Endothelial cell of umbilical vein (primary cell): ENCODE measurements at regions not wholly inside any gene's neighbourhood (a gene's known extent, or its start where the extent isn't known, plus 50 kb on each side); places are given as distances from the start of the nearest gene placed in this dataset.

ENCODE experiments used
- BruUV-seq: library from RNA; stranded (reverse); fragments of 400-500 nt; replicated peaks from 2 replicates; lab custom pipeline; 2021; lab: Mats Ljungman, UMichigan
- CTCF ChIA-PET: fragments of 300-600, 350-600 bp; sonication (Branson Sonifier 250); formaldehyde crosslinking; loops from one replicate; lab custom pipeline; 2021; ENCODE audit warnings: antibody characterized with exemption, inconsistent platforms; lab: Charles Lee
- POLR2A ChIA-PET: fragments of 300-600, 350-600 bp; sonication (Branson Sonifier 250); formaldehyde crosslinking; loops from one replicate; lab custom pipeline; 2021; ENCODE audit warnings: antibody characterized with exemption, inconsistent platforms; lab: Charles Lee
- DNase-seq: peaks from one replicate; pipeline ENCODE4 v3.0.0-alpha.2; 2011; ENCODE audit warnings: low read depth, low spot score
- FAIRE-seq: peaks from 2 replicates; lab custom pipeline; 2011; peaks lifted over from hg19 to GRCh38; lab: Jason Lieb, UNC
- H2AFZ ChIP-seq: 2 replicates; pipeline ENCODE4 v1.6.0; 2012; ENCODE audit warnings: low read depth, low read length, control low read depth, inconsistent platforms
- H3K27ac ChIP-seq: 2 replicates; pipeline ENCODE4 v1.5.1; 2011; ENCODE audit warnings: low read depth, mild to moderate bottlenecking, control low read depth, low read length, moderate library complexity; ENCODE audit not compliant: insufficient read depth
- H3K27me3 ChIP-seq, 2 experiments: 2 replicates each; pipeline versions ENCODE4 v1.6.0 to v1.6.1; 2011; ENCODE audit warnings: low read length in 2 of 2, mixed read lengths in 1 of 2; ENCODE audit not compliant: control insufficient read depth in 2 of 2, insufficient read depth in 2 of 2
- H3K36me3 ChIP-seq, 2 experiments: 2 replicates in 1 of 2; 3 replicates in 1 of 2; pipeline ENCODE4 v1.5.1; 2011; ENCODE audit warnings: low read length in 2 of 2, mild to moderate bottlenecking in 1 of 2, moderate library complexity in 1 of 2; ENCODE audit not compliant: control insufficient read depth in 2 of 2, insufficient read depth in 2 of 2; ENCODE audit errors: extremely low read depth in 1 of 2
- H3K4me1 ChIP-seq: 3 replicates; pipeline ENCODE4 v1.5.1; 2011; ENCODE audit warnings: mild to moderate bottlenecking, low read length; ENCODE audit not compliant: control insufficient read depth, insufficient read depth; ENCODE audit errors: extremely low read depth
- H3K4me2 ChIP-seq: 2 replicates; pipeline ENCODE4 v1.6.1; 2011; ENCODE audit warnings: low read length, control low read depth, mixed read lengths; ENCODE audit not compliant: insufficient read depth
- H3K4me3 ChIP-seq, 3 experiments: fragments of 200-600 bp in 1 of 3; sonication (generic), shearing (Covaris generic) in 1 of 3; replicated peaks in 1 of 3; 2 replicates each; pipeline ENCODE4 v1.5.1; 2011 to 2016; ENCODE audit warnings: control low read depth in 3 of 3, low read length in 3 of 3, mild to moderate bottlenecking in 2 of 3, inconsistent platforms in 1 of 3, low read depth in 1 of 3, moderate library complexity in 1 of 3; ENCODE audit not compliant: insufficient read depth in 1 of 3
- H3K79me2 ChIP-seq: 2 replicates; pipeline ENCODE4 v1.6.0; 2012; ENCODE audit warnings: low read length, inconsistent platforms; ENCODE audit not compliant: control insufficient read depth, insufficient read depth
- H3K9ac ChIP-seq: replicated peaks from 2 replicates; pipeline ENCODE3; 2011; ENCODE audit warnings: low read length, control low read depth; ENCODE audit not compliant: insufficient read depth; ENCODE audit errors: extremely low read depth
- H3K9me1 ChIP-seq: replicated peaks from 3 replicates; pipeline ENCODE4 v1.6.0; 2011; ENCODE audit warnings: mild to moderate bottlenecking, low read length; ENCODE audit not compliant: control insufficient read depth, insufficient read depth; ENCODE audit errors: extremely low read depth
- H3K9me3 ChIP-seq: replicated peaks from 2 replicates; pipeline ENCODE4 v1.5.1; 2012; ENCODE audit warnings: low read length, inconsistent platforms; ENCODE audit not compliant: control insufficient read depth, insufficient read depth
- H4K20me1 ChIP-seq: replicated peaks from 2 replicates; pipeline ENCODE3; 2011; ENCODE audit warnings: mild to moderate bottlenecking, low read length; ENCODE audit not compliant: control insufficient read depth, insufficient read depth; ENCODE audit errors: extremely low read depth
- EZH2 ChIP-seq: IDR thresholded peaks from 2 replicates; pipeline ENCODE4 v1.6.1; 2012; ENCODE audit warnings: borderline replicate concordance, low read depth, mild to moderate bottlenecking, moderate library complexity, low read length, inconsistent platforms; ENCODE audit not compliant: severe bottlenecking
- GATA2 ChIP-seq: IDR thresholded peaks from 2 replicates; pipeline ENCODE4 v1.7.0; 2011; ENCODE audit warnings: low read depth, mild to moderate bottlenecking, moderate library complexity, mixed read lengths, low read length; ENCODE audit not compliant: insufficient read length, insufficient read depth
- JUN ChIP-seq: IDR thresholded peaks from 2 replicates; pipeline ENCODE4 v1.6.1; 2011; ENCODE audit warnings: borderline replicate concordance, low read depth; ENCODE audit not compliant: insufficient read length, insufficient read depth
- MAX ChIP-seq: IDR thresholded peaks from 2 replicates; pipeline ENCODE4 v1.6.1; 2011; ENCODE audit not compliant: insufficient read depth, insufficient read length
- POLR2AphosphoS5 ChIP-seq: IDR thresholded peaks from 2 replicates; pipeline ENCODE4 v1.6.1; 2012; ENCODE audit warnings: low read depth, mild to moderate bottlenecking, control low read depth, low read length, moderate library complexity; ENCODE audit not compliant: insufficient read depth
- dilution Hi-C: fragments of 300-500 bp; cut with MboI; formaldehyde crosslinking; loops from one replicate; pipeline ENCODE4 v1.15.0; 2019; ENCODE audit warnings: low sequenced_read_pairs; ENCODE audit not compliant: extremely low pct_ligation_motif_present
- intact Hi-C: fragments of 100-400 bp; cut with micrococcal nuclease; formaldehyde crosslinking; loops from one replicate; pipeline ENCODE4 v1.10.0; 2022
- TF ChIP-seq, protein P1 (sequence below), 2 donors: IDR thresholded peaks; 1 replicate in 1 of 2; 2 replicates in 1 of 2; pipeline ENCODE4 v1.5.1; 2011; ENCODE audit warnings: low read length in 2 of 2, mild to moderate bottlenecking in 2 of 2, moderate library complexity in 2 of 2, control low read depth in 1 of 2, inconsistent platforms in 1 of 2, low read depth in 1 of 2; ENCODE audit not compliant: insufficient read depth in 1 of 2; ENCODE audit errors: extremely low read depth in 1 of 2

DNA sequence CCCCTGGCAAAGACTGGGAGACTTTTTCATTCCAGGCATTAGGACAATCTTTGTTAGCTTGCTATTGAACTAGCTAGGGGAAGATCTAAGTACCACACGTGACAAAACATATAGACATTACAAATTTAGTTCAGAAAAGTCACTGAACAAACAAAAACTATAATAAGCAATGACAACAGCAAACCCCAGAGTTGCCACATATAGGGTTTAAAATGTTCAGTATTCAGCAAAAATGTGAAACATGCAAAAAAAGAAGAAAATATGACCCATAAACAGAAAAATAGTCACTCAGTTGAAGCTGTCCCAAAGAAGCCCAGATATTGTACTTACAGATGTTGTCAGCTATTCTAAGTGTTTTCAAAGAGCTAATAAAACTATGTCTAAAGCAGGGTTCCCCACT, 431.1 kb upstream of the CDH2 start:
- H3K4me3 ChIP-seq, result no peak overlapping the region
- ChIA-PET POLR2A (no interaction called here), CTCF (no interaction called here)
- H3K4me1 ChIP-seq, result no peaks in the 10 kb centered on the region
- H3K9ac ChIP-seq, result no peak overlapping the region
- H3K27me3 ChIP-seq, result no peaks in the 10 kb centered on the region
- H3K27ac ChIP-seq, result no peak overlapping the region
- FAIRE-seq (no peak), DNase-seq (no peak)
- H4K20me1 ChIP-seq, result no peaks in the 10 kb centered on the region
- H3K9me3 ChIP-seq, result no peaks in the 10 kb centered on the region
- BruUV-seq, result no TSS peak
- no peaks in the 10 kb centered on the region for H3K79me2 ChIP-seq
- intact Hi-C loops, result no loop called here
- no peaks in the 10 kb centered on the region for H3K36me3 ChIP-seq
- TF ChIP-seq JUN (no peak), POLR2AphosphoS5 (no peak), GATA2 (no peak), EZH2 (no peak), MAX (no peak)
- TF ChIP-seq, protein P1, sequence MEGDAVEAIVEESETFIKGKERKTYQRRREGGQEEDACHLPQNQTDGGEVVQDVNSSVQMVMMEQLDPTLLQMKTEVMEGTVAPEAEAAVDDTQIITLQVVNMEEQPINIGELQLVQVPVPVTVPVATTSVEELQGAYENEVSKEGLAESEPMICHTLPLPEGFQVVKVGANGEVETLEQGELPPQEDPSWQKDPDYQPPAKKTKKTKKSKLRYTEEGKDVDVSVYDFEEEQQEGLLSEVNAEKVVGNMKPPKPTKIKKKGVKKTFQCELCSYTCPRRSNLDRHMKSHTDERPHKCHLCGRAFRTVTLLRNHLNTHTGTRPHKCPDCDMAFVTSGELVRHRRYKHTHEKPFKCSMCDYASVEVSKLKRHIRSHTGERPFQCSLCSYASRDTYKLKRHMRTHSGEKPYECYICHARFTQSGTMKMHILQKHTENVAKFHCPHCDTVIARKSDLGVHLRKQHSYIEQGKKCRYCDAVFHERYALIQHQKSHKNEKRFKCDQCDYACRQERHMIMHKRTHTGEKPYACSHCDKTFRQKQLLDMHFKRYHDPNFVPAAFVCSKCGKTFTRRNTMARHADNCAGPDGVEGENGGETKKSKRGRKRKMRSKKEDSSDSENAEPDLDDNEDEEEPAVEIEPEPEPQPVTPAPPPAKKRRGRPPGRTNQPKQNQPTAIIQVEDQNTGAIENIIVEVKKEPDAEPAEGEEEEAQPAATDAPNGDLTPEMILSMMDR (IDR thresholded peaks at IDR 0.05; ENCODE audit: extremely low read depth in 1 of 2, insufficient read depth in 1 of 2, low read depth in 1 of 2, low read length in 2 of 2), result no peak
- H3K9me1 ChIP-seq, result no peaks in the 10 kb centered on the region
- H3K4me2 ChIP-seq, result no peak overlapping the region
- H2AFZ ChIP-seq, result no peak overlapping the region
- dilution Hi-C loops, result no loop called here
